ENCODE measurements at regions not wholly inside any gene's neighbourhood (a gene's known extent, or its start where the extent isn't known, plus 50 kb on each side); places are given as distances from the start of the nearest gene placed in this dataset.

GRCh38 chr17:70675070-70675590, 505.8 kb downstream of the KCNJ2 start:
- TF ChIP-seq TEAD4 (IDR thresholded peaks at IDR 0.05) (no peak), YY1 (IDR thresholded peaks at IDR 0.05; ENCODE audit: low read depth) (no peak), NFIC (IDR thresholded peaks at IDR 0.05) (no peak), EGR1 (IDR thresholded peaks at IDR 0.05) (no peak), REST (IDR thresholded peaks at IDR 0.05; ENCODE audit: low read depth) (no peak), TAF1 (IDR thresholded peaks at IDR 0.05; ENCODE audit: low read depth) (no peak), EP300 (IDR thresholded peaks at IDR 0.05; ENCODE audit: borderline replicate concordance) (no peak), CEBPB (IDR thresholded peaks at IDR 0.05) (no peak), RAD21 (IDR thresholded peaks at IDR 0.05; ENCODE audit: low read depth) (no peak), USF1 (IDR thresholded peaks at IDR 0.05) (no peak), CREB1 (IDR thresholded peaks at IDR 0.05; ENCODE audit: low read depth) (no peak), TCF12 (IDR thresholded peaks at IDR 0.05; ENCODE audit: low read depth) (no peak)

GRCh38 chr17:70677783-70678647, 508.7 kb downstream of the KCNJ2 start:
- TF ChIP-seq CREB1 (IDR thresholded peaks at IDR 0.05; ENCODE audit: low read depth) (no peak), RAD21 (IDR thresholded peaks at IDR 0.05; ENCODE audit: low read depth) (no peak), EP300 (IDR thresholded peaks at IDR 0.05; ENCODE audit: borderline replicate concordance) (no peak), ZBTB7A (IDR thresholded peaks at IDR 0.05; ENCODE audit: low read depth) (no peak), MAX (IDR thresholded peaks at IDR 0.05) (no peak), EGR1 (IDR thresholded peaks at IDR 0.05) (no peak), TAF1 (IDR thresholded peaks at IDR 0.05; ENCODE audit: low read depth) (no peak), YY1 (IDR thresholded peaks at IDR 0.05; ENCODE audit: low read depth) (no peak)

DNA sequence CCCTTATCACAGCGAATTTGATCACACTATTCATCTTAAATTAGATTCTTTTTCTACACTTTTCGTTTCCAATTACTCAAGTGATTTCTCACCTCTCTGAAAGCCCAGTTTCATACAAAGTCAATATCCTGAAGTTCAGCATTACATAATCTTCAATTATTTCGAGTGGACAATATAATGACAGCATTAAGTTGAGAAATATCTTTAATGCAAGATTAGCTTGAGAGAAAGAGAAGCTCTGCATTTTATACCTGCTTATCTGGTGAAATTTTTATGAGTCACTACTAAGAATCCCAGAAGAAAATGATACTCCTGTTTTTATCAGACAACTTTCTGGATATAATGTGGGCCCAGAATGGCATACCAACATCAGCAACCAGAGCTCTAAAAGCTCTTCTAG, 509.6 kb downstream of the KCNJ2 start:
- no peak for TF ChIP-seq EP300 (IDR thresholded peaks at IDR 0.05; ENCODE audit: borderline replicate concordance)
- no peak for TF ChIP-seq MAX (IDR thresholded peaks at IDR 0.05)
- no peak for TF ChIP-seq NFIC (IDR thresholded peaks at IDR 0.05)
- TF ChIP-seq FOXM1 (IDR thresholded peaks at IDR 0.05; ENCODE audit: borderline replicate concordance, low read depth), result no peak
- no peak for TF ChIP-seq ZBTB7A (IDR thresholded peaks at IDR 0.05; ENCODE audit: low read depth)
- TF ChIP-seq YY1 (IDR thresholded peaks at IDR 0.05; ENCODE audit: low read depth), result no peak
- no peak for TF ChIP-seq EGR1 (IDR thresholded peaks at IDR 0.05)
- TF ChIP-seq RAD21 (IDR thresholded peaks at IDR 0.05; ENCODE audit: low read depth), result no peak
- no peak for TF ChIP-seq CREB1 (IDR thresholded peaks at IDR 0.05; ENCODE audit: low read depth)
- TF ChIP-seq TAF1 (IDR thresholded peaks at IDR 0.05; ENCODE audit: low read depth), result no peak
- no peak for TF ChIP-seq USF1 (IDR thresholded peaks at IDR 0.05)
- TF ChIP-seq CEBPB (IDR thresholded peaks at IDR 0.05), result no peak
- TF ChIP-seq TCF12 (IDR thresholded peaks at IDR 0.05; ENCODE audit: low read depth), result no peak
- TF ChIP-seq REST (IDR thresholded peaks at IDR 0.05; ENCODE audit: low read depth), result no peak
- no peak for TF ChIP-seq TEAD4 (IDR thresholded peaks at IDR 0.05)

GRCh38 chr17:70683936-70684335, 514.6 kb downstream of the KCNJ2 start:
- TF ChIP-seq EGR1 (IDR thresholded peaks at IDR 0.05), result no peak
- TF ChIP-seq CEBPB (IDR thresholded peaks at IDR 0.05), result no peak
- no peak for TF ChIP-seq USF1 (IDR thresholded peaks at IDR 0.05)

- TF ChIP-seq TCF12 (IDR thresholded peaks at IDR 0.05; ENCODE audit: low read depth) (peak; percentile 32; the same call in 1 of the 2 replicates), EP300 (IDR thresholded peaks at IDR 0.05; ENCODE audit: borderline replicate concordance) (no peak), EGR1 (IDR thresholded peaks at IDR 0.05) (no peak), FOXM1 (IDR thresholded peaks at IDR 0.05; ENCODE audit: borderline replicate concordance, low read depth) (0 out of 2 replicates have a peak, but pooled peaks have one; percentile 29), CREB1 (IDR thresholded peaks at IDR 0.05; ENCODE audit: low read depth) (no peak), TEAD4 (IDR thresholded peaks at IDR 0.05) (peak; percentile 82), REST (IDR thresholded peaks at IDR 0.05; ENCODE audit: low read depth) (no peak), RAD21 (IDR thresholded peaks at IDR 0.05; ENCODE audit: low read depth) (no peak), NFIC (IDR thresholded peaks at IDR 0.05) (no peak), TAF1 (IDR thresholded peaks at IDR 0.05; ENCODE audit: low read depth) (no peak), CEBPB (IDR thresholded peaks at IDR 0.05) (peak; percentile 93), MAX (IDR thresholded peaks at IDR 0.05) (peak; percentile 18; the same call in 1 of the 2 replicates), ZBTB7A (IDR thresholded peaks at IDR 0.05; ENCODE audit: low read depth) (no peak), USF1 (IDR thresholded peaks at IDR 0.05) (no peak), YY1 (IDR thresholded peaks at IDR 0.05; ENCODE audit: low read depth) (no peak)
Observed at GRCh38 chr17:70687421-70687820, 518.1 kb downstream of the KCNJ2 start.
